ENCODE measurements at regions not wholly inside any gene's neighbourhood (a gene's known extent, or its start where the extent isn't known, plus 50 kb on each side); places are given as distances from the start of the nearest gene placed in this dataset.

DNA sequence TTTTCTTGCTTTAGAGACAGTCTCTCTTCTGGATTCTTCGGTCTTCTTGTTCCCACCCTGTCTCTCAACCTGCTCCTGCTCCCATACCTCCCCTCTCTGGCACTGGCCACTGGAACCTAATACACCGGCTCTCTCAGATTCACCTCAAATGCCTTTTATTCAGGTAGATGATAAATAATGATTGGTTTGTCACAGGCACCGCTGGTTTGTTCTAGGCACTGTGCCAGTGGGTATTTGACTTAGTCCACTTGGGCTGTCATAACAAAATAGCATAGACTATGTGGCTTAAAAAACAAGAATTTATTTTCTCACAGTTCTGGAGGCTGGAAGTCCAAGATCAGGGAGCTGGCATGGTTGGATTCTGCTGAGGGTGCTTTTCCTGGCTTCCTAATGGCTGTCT lies 278.2 kb upstream of the STT3B start:
- DNase-seq = no peak

DNA sequence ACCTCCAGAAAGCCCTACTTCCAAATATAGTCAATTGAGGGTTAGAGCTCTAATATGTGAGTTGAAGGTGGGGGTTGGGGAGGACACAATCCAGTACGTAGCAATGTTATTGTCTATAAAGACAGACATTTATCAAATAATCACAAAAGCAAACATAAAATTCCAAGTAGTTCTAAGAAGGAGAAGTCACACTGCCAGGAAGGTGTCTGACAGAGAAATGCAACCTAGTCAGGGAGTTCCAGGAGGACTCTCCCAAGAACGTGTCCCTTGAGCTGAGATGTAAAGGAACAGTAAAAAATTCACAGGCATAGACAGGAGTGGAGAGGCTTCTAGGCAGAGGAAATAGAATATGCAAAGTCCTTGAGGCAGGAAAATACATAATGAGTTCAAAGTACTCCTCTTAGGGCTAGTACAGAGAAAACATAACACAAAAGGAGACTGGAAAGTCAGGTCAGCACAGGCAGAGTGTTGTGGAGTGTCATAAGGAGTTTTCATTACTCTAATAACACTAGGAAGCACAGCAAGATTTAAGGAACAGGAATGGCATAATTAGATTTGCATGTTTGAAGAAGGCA lies 277.6 kb upstream of the STT3B start:
- no peak for DNase-seq

DNA sequence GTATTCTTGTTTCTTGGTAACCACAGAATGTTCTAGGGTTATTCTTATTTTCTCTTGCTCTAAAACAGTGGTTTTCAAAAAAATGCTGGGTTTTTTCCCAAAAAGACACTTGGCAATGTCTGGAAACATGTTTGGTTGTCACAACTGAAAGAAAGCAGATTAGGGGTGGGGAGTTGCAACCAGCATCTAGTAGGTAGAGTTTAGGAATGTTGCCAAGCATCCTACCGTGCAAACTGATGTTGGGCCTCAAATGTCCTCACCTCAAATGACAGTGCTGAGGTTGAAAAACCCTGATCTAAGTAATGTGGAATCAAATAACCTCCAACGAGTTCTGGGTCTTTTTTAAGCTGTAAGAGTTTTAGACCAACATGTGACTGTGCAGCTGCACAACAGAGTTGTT lies 270.5 kb upstream of the STT3B start:
- DNase-seq = no peak

DNA sequence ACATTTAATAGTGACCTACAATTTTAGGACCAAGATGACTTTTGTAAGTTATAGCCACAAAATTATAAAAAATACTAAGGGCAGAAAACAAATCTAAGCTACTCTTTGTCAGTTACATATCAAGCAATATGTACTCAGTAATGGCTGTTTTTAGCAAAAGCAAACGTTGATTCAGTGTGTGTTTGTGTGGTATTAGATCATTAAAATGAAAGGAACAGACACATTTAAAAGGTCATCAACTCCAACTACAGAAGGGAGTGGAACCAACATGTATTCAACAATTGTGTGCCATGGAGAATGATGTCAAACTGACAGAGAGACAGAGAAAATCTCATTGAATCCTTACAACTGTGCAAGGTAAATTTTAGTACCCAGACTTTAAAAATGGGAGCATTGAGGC lies 268.8 kb upstream of the STT3B start:
- no peak for DNase-seq

DNA sequence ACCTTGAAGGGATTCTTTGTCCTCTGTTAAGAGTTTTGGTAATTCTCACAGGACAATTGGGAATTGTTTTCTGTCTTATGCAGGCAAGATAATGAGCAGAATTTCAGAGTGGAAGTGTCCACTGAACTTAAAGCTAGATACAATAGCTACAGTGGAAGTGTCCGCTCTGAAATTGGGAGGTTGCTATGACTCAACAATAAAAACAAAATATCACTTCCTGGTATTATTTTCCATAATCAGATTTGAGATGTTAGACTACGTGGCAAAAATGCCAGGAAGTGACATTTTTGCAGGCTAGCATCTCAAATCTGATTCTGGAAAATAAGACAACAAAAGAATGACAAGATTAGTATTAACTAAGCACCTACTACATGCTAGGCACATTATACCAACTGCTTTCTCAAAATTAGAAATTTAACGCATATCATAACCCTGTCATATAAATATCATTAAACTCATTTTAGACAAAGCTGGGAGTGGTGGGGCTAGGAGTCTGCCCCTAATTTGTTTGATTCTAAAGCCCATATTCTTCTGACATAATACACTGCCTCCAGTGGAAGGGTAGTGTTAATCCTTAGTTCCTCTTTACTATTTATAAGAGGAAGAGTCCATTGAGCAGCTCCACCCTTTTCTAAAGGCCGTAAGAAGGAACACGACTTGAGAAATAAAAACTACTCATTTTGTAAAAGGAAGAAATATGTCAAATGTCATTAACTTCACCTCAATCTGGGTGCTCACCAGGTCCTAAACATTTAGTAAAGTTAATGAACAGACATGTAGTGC lies 266.9 kb upstream of the STT3B start:
- DNase-seq = no peak

DNA sequence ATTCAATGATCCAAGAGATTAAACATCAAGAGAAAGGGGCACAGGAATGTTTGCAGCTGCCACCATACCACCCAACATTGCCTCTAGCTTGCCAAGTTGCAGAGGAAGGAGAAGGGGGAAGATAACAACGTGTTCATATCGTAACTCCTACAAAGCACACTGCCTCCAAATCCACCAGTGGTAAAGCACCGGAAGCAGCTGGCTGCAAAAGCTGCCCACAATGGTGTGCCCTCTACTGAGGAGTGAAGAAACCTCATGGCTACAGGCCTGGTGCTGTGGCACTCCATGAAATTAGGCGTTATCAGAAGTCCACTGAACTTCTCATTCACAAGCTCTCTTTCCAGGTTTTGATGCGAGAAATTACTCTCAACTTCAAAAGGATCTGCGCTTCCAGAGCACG lies 263.9 kb upstream of the STT3B start:
- no peak for DNase-seq

DNA sequence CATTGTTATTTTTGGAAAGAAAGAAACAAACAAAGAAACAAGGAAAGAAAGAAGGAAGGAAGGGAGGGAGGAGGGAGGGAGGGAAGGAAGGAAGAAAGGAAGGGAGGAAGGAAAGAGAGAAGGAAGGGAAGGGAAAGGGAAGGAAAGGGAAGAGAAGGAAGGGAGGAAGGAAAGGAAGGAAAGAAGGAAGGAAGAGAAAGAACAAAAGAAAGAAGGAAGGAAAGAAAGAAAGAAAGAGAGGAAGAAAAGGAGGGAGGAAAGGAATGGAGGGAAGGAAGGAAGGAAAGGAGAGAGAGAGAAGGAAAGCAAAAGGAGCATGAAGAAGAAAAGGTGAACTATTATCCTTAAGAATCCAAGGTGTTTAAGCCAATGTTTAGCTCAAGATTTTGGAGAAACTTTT lies 262.7 kb upstream of the STT3B start:
- no peak for DNase-seq

DNA sequence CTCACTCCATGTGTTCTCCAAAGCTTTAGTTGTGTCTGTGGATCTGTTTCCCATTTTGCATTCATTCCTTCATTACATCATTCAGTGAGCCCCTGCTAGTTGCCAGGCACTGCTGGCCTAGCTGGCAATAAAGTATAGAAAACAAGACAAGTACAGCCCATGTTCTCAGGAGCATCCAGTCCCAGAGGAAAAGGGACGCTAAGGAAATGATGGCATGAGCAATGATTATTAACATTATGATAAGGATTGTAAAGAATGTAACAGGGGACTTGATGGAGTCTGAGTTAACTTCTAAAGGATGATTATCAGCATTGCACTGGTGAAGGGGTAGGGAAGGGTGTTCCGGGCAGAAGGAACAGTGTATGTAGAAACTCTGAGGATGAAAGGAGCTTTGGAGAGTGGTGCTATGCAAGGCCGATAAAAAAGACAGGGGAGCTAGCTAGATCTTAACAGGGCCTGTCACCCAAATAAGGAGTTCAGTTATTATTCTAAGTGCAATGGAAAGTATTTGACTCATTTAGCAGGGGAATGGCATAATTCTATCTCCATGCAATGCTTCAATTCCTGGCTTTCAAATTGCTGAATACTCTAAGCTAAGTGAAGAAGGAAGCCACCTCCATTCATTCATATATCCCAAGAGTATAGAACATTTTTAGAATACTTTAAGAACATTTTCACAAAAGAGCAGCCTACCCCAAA lies 258.2 kb upstream of the STT3B start:
- DNase-seq = no peak

DNA sequence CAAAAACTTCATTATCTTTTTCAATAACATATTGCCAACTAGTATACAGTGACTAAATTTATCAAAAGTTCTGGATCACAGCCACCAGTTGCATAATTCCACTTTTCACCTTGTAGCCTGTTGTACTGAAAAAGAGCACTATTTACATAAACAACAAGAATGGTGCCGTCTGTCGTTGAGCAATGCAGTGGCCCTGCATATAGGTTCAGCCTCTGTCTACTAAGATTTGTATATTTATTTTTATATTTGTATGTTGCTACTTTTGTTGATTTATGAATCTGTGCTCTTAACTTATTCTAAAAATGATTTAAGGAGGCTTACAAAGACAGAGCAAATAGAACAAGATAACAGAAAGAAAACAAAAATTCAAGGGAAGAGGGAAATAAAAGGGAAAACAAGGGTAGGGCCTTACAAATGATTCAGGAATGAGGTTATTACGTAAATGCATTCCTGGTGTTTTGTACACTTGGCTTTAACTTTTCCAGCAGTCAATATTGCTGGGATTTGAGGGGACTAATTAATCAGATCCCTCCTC lies 257.6 kb upstream of the STT3B start:
- no peak for DNase-seq

DNA sequence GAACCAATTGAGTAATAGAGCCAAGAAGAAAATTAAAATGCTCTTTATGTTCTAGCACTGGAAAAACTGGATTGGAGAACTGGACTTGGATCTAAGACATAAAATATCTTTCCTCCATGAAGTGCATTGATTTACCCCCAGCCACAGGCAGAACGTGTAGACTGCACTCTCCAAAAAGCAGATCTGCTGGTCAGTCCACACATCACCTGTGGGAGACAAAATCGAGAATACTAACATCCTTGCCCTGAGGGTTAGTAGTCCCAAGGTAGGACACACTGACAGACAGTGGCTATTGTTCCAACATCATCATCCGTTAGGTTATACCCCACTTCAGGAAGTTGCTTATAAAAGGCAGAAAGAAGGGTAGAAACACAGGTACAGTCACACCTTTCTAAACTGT lies 257.1 kb upstream of the STT3B start:
- DNase-seq = no peak

DNA sequence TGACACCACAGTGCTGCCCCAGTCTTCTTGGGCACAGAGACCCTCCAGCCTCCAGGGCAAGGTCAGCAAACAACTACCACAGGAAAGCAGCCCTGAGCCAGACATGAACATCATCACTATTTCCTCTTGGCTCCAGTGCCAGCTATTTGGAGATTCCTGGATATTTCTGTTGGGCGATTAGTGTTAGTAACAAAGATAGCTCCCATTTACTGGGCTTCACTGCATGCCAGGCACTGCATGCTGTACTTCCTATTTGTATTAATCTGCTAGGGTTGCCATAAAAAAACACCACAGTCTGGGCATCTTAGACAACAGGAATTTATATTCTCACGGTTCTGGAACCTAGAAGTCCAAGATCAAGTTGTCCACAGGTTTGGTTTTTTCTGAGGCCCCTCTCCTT lies 255.1 kb upstream of the STT3B start:
- DNase-seq = no peak

DNA sequence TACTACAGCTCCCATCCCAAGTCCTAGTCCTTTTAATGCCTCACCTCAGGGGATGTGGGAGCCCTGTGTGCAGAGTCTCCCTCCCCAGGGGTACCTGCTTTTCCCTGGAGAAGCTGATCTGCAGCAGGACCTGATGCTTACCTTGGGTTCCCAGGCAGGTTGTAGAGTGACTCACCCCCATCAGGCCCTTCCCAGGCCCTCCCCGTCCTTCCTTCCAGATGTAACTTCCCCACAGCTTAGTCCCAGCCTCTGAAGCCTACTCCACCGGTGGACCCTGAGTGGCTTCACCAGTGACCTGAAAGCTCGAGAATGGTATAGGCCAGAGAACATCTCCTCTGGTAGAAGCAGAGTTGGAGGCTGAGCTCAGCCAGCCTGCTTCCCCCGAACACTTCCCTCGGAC lies 254.2 kb upstream of the STT3B start:
- no peak for DNase-seq

DNA sequence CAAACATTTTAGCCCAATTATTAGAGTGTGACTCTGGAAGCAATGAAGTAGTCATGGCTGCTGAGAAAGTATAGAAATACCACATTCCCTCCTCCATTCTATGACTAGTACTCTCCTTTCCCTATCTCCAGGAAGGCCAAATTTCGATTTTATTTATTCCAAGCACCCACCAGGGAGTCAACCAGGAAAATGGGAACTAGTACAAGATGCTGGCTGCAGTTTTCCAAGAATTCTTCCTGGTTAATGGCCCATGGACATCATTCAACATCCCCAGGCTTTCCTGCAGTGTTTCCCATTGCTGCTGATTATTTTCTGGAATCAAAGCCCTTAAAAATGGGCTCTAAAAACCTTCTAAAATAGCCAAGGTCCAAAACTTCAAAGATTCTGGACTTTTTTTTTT lies 247.9 kb upstream of the STT3B start:
- no peak for DNase-seq

DNA sequence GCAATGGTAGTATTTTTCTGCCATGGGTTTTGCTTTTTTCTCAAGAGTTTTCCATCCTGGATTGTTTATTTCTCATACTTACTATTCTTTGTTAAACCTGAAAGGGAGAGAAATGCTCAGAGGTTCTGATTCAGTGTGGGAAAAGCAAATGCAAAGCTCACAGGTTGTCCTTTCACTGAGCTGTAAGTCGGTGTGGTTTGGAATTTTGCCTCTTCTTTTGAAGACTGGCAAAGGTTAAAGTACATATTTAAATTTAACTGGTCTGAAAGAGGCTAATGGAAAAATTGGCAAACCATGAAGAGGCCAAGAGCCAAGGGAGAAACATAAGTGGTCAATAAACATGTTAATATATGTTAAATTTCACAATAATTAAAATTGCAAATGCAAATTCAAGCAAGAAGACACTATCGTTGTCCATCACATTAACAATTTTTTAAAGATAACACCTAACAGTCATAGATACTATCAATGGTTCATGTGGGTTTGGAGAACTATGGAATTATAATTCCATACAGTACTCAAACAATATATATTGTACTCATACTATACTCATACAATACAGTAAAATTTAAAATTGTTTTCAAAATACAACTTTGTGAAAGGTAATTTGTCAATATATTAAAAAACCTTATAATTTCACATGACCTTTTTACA lies 246.8 kb upstream of the STT3B start:
- DNase-seq = no peak

DNA sequence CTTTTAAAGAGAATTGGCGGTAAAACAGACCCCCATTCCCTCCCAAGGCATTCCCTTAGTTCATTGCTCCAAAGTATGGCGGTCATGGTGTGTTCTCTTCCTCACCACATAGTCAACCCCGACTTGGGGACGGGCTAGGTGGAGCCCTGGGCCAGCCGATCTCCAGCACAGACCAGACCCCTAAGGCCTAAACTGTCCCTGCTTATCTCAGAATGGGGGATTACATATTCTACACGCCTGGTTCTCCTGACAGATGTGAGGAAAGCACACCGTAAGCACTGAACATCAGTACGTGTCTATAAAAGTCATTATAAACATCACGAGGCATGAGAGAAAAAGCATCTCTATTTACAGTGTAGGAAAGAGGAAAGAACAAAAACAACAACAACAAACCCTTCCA lies 244.5 kb upstream of the STT3B start:
- DNase-seq = no peak

DNA sequence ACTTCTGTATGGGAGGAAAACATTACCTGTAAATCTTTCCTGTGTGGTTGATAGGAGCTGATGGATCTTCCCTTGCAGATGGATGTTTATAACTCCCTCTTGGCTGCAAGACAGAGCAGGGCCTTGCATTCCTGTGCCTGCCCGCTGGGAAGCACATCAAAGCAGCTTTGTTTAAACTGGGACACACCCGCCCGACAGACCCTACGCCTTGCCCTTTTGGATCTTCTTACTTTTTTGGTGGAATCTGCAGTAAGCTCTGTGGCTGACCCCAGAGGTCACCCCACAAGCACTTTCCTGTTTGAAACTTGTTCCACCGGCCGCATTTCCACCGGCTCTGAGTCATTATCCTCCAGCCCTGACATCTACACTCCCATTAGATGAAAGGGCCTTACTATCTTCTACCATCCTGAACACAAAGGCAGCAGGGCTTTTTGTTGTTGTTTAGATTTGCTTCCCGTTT lies 244.1 kb upstream of the STT3B start:
- no peak for DNase-seq

DNA sequence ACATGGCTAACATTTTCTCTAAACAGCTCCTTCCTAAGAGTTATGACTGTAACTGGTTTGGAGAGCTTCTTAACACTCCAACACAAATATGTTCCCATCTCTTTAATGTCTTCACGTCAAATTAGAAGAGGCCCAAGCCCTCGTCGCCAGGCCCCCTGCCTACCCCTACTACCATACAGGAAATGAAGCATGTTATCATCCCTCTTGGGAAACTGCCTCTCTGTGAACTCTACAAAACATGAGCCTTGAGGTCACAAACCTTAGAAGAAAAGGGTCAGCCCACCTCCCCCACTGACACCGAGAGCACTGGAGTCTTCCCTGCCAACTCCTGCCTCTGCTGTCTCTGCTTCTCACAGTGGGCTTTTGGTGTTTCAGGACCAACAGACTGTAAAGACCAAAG lies 243.1 kb upstream of the STT3B start:
- no peak for DNase-seq

DNA sequence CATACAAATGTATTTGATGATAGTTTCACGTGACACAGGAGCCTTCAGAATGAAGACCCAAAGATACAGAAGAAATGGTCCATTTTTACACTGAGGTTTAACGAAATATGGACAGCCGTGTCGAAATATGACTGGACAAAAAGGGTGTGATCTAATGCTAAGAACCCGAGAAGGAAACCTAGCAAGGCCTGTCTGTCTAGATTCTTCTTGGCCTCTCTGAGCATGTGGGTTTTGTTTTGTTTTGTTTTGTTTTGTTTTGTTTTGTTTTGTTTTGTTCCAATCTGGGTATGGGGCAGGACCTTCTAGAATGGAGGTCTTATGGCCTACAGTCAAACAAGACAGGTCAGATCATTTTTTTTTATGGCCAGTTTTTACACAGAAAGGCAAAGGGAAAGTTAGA lies 242.7 kb upstream of the STT3B start:
- DNase-seq = no peak

DNA sequence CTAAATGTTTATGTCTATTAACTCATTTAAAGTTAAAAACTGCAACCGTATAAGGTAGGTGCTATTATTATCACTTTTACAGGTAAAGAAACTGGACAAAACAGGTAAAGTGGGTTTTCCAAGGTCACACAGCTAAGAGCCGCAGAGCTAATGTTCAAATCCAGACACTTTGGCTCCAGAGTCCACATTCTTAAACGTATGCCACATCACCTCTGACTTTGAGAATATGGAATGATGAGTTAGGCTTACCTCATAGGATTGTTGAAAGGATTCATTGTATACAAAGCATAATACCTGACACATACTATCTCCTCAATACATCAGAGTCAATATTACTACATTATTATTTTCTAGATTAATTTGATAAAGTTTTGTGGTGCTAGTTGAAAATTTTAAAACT lies 240.9 kb upstream of the STT3B start:
- DNase-seq = no peak

DNA sequence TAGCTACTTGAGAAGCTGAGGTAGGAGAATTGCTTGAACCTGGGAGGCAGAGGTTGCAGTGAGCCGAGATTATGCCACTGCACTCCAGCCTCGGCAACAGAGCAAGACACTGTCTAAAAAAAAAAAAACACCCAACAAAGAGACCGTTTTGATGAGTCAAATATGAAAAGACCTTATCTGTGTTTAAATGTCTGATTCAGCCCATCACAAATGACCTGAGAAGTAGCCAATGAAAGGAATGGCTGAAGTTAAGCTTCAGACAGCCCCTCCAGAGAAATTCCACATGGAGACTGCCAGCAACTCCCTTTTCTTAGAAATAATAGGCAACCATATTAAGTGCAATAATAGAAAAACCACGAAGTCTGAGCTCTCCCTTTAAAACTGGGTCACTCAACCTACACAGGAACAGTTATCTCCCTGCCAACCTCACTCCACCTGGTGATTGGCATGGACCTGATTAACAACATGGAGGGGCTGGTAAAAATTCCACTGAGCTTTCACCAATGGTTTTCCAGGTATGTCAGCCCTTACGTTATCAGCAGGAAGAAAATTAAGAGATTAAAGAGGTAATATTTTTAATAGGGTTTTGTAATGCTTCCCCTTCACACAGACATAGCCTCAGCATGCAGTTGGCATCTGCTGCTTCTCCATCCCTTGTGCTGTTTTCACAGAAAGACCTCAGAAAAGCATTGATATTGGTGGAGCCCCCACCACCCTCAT lies 238.1 kb upstream of the STT3B start:
- DNase-seq = no peak

DNA sequence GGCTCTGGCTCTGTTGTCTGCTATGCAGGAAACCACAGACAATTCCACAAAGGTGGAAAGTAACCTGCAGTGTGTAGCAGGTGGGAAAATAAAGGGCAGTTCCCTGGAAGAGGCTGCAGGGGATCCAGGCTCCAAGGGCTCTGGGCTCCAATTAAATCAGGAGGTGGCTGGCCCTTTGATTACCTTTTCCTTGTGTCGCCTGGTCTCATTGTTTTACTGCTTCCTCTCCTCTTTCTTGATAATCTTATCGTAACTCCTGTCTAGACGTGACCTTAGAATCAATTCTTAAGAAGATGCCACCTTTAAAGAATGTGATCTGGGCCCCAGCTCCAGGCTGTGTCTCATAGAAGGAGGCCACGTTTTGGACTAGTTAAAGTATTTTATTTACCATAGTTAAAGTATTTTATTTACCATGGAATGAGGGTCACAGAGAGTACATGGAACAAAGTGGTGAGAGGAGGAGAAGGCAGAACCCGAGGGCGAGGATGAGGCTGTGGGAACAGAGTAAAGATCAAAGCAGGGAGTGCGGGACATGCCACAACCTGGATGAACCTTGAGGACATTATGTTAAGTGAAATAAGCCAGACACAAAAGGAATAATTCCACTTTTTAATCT lies 237.5 kb upstream of the STT3B start:
- no peak for DNase-seq

DNA sequence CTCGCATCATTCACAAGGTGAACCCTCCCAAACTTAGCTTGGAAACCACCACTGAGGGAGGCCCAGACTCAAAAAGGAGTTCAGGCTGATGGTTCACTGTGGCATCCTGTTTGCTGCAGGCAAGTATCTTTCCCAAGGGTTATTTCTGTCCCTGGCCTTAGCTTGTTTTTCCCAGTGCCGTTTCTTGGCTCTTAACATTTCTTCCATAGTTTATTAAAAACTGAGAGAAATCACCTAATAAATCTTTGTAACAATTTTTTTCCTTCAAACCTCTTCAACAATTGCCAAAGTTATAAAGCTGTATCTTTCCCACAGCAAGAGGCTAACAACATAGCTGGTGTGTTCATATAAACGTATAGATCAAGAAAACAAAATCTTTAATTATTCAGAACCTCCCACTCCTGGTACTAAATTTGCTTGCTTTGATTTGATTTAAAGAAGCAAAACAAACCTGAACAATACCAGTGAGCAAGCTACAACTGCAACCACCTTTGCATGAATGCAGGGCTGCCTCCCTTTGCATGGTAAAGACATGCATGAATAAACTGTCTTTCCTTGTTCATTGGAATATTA lies 234.9 kb upstream of the STT3B start:
- DNase-seq = no peak
